ENCODE measurements at regions not wholly inside any gene's neighbourhood (a gene's known extent, or its start where the extent isn't known, plus 50 kb on each side); places are given as distances from the start of the nearest gene placed in this dataset.
"Not testable (repeated sequence)": the region's sequence is repeated elsewhere in the genome, so short reads cannot be mapped to it uniquely, and the experiment has no call there.

- intact Hi-C loops (cut with DNase I) = no loop called here
- DNase-seq (ENCODE audit: low spot score) = no peak
Measured at GRCh38 chr2:7436096-7436906, 519.1 kb downstream of the RNF144A start.

GRCh38 chr2:7437141-7437540, 519.9 kb downstream of the RNF144A start:
- DNase-seq (ENCODE audit: low spot score) = no peak
- ATAC-seq = no peak
- intact Hi-C loops (cut with DNase I) = no loop called here

More at GRCh38 chr2:7436096-7436906, 519.1 kb downstream of the RNF144A start:
- ATAC-seq = no peak

DNA sequence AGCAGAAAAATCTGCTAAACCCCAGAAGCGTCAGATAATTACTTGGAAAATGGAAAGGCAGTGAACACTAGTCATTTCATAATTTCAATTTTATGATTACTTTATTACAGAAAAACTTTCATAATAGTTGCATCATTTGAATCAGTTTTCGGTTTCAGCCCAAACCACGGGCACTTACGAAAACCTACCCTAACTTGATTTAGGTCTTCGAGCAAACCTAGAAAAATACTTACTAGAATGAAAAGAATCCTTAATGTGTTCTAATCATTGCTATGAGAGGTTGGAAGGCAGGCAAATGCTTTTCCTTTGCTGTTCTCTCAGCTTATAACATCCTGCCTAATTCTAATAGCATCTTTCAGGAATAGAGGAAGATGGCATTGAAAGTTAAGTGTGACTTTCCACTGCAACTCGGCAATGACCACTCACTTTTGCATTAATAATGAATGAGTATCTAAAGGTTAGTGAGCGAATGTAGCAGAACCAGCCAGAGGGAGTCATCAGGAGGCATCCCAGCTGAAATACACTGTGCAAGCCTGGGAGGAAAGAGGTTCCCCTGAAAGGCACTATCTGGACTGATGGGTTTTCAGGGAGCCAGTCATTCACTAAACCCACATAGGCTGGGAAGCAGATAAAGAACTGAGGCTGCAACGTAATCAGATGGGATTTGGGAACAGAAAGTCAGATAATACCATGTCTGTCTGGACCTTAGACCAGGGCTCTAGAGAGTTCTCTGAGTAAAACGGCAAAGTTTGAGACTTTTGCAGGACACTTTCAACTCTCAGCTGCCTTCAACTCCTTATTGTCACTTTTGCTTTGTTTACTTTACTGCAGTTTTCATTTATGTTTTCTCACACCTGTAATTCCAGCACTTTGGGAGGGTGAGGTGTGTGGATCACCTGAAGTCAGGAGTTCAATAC, 520.8 kb downstream of the RNF144A start:
- ATAC-seq (no peak), DNase-seq (ENCODE audit: low spot score) (no peak)
- intact Hi-C loops (cut with DNase I) = no loop called here

GRCh38 chr2:7438855-7439254, 521.6 kb downstream of the RNF144A start:
- intact Hi-C loops (cut with DNase I) = no loop called here
- DNase-seq (ENCODE audit: low spot score) (no peak), ATAC-seq (no peak)

GRCh38 chr2:7440977-7441376, 523.8 kb downstream of the RNF144A start:
- DNase-seq (ENCODE audit: low spot score) (no peak), ATAC-seq (no peak)
- intact Hi-C loops (cut with DNase I) = no loop called here

- ATAC-seq; DNase-seq (ENCODE audit: low spot score); intact Hi-C loops (cut with DNase I): not testable (repeated sequence)
Measured at GRCh38 chr2:7441841-7442240, 524.6 kb downstream of the RNF144A start.

DNA sequence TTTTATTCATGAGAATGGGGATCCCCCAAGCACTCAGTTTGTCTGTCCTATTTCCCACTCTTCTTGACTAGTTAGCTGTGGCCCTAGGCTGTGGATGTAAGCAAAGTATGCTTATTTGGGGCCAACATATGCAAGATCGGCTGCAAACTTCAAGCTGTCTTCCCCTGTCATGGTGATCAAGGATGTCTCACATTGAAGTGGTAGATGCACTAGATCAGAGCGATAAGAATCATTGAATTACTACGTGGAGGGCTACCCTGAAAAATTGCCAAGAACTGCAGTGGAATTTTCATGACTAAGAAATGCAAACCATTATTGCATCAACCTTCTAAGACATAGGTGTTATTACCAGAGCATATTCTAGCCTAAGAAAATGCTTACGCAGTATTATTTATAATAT, 527.4 kb downstream of the RNF144A start:
- intact Hi-C loops (cut with DNase I) = no loop called here
- DNase-seq (ENCODE audit: low spot score) (no peak), ATAC-seq (no peak)

- DNase-seq (ENCODE audit: low spot score) = no peak
- intact Hi-C loops (cut with DNase I) = no loop called here
- no peak for ATAC-seq
Measured at GRCh38 chr2:7448578-7449264, 531.5 kb downstream of the RNF144A start.

DNA sequence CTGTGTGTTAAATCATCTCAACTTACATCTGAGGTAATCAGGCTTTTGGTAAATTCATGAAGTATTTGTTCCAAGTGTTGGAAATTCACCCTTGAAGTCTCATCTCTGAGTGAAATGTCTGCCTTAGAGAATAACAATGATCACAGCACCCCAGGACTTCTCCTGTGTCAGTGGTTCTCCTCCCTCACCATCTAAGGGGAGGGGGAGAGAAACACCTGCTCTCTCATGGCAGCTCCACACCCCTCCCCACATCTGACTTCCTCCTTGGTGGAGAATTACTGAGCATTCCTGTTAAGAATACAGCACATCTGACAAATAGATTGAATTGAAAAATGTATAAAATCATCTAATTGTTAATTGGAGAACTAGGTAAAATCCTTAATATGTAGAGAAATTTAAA, 532.1 kb downstream of the RNF144A start:
- DNase-seq (ENCODE audit: low spot score) = no peak
- ATAC-seq = no peak
- intact Hi-C loops (cut with DNase I) = no loop called here

GRCh38 chr2:7450188-7450832, 533.1 kb downstream of the RNF144A start:
- intact Hi-C loops (cut with DNase I) = no loop called here
- DNase-seq (ENCODE audit: low spot score) = no peak
- ATAC-seq = no peak

- intact Hi-C loops (cut with DNase I) = no loop called here
- DNase-seq (ENCODE audit: low spot score) = no peak
- ATAC-seq = no peak
Measured at GRCh38 chr2:7450833-7451190, 533.6 kb downstream of the RNF144A start.

GRCh38 chr2:7452110-7452876, 535.1 kb downstream of the RNF144A start:
- no peak for ATAC-seq
- intact Hi-C loops (cut with DNase I) = no loop called here
- DNase-seq (ENCODE audit: low spot score) = no peak

DNA sequence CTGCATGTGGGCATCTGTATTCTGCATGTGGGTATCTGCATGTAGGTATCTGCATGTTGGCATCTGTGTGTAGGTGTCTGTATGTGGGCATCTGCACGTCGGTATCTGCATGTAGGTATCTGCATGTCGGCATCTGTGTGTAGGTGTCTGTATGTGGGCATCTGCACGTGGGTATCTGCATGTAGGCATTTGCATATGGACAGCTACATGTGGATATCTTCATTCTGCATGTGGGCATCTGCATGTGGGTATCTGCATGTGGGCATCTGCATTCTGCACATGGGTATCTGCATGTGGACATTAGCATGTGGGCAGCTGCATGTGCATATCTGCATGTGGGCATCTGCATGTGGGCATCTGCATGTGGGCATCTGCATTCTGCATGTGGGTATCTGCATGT, 537.4 kb downstream of the RNF144A start:
- intact Hi-C loops (cut with DNase I) = no loop called here
- DNase-seq (ENCODE audit: low spot score) (no peak), ATAC-seq (no peak)

- intact Hi-C loops (cut with DNase I) = no loop called here
- ATAC-seq = no peak
- DNase-seq (ENCODE audit: low spot score) = no peak
Measured at GRCh38 chr2:7456762-7457161, 539.5 kb downstream of the RNF144A start.

- intact Hi-C loops (cut with DNase I) = no loop called here
- DNase-seq (ENCODE audit: low spot score) (no peak), ATAC-seq (no peak)
Measured at GRCh38 chr2:7458066-7458465, 540.9 kb downstream of the RNF144A start.

- ATAC-seq (no peak), DNase-seq (ENCODE audit: low spot score) (no peak)
- intact Hi-C loops (cut with DNase I) = no loop called here
Measured at GRCh38 chr2:7467782-7468447, 550.7 kb downstream of the RNF144A start.

DNA sequence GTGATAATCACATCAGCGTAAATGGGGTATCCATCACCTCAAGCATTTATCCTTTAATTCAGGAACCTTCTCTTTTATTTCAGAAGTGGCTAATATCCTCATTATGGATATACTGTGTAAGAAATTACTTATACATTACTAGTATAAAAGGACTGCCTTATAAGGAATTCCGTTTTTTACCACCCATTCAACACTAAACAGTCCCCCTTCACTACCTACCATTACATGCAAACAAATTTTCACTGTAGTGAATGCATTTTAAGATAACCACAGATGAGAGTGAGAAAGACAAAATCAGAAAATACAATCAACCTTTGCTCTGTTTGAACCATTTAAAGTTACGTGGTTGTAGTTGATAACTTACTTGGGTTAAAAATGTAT, 551.2 kb downstream of the RNF144A start:
- DNase-seq (ENCODE audit: low spot score) (no peak), ATAC-seq (no peak)
- intact Hi-C loops (cut with DNase I) = no loop called here

DNA sequence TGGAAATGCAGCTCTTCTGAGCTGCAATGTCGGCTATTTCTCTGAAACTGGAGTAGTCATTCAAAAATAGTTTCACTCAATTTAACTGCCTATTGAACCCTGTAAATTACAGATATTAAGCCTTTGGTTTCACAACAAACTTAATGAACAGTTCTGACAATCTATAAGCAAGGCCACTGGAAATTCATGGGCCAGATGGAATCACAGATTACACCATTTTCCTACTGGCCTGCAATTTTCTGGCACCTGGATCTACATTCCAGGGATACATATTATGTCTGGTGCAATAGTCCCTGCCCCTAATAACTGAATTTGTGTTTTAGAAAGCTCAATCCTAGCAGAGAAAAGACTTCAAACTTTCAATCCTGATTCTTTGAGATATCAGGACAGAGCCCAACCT, 551.7 kb downstream of the RNF144A start:
- DNase-seq (ENCODE audit: low spot score) (no peak), ATAC-seq (no peak)
- intact Hi-C loops (cut with DNase I) = no loop called here
